ENCODE measurements at regions not wholly inside any gene's neighbourhood (a gene's known extent, or its start where the extent isn't known, plus 50 kb on each side); places are given as distances from the start of the nearest gene placed in this dataset.

DNA sequence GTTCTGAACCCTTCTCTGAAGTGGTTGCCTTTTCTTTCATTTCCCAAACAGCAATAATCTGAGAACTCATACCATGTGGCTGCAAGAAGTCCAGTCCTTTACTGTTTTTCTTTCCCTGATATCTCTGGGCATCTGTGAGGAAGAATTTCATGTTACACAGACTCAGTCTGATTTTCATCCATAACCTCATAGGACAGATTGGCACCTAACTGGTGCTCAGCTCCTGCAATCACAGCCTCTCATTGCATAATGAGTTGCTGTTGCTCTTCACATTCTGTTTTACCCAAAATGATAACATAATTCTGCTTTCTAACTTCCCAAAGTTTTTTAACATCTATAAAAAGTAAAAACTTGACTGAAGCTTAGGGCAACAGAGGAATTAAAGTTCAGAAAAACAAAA, 472.2 kb upstream of the PBX1 start:
- H3K4me1 ChIP-seq (ENCODE audit: insufficient read depth, low read length): no peaks in the 10 kb centered on the region
- Mint-ChIP-seq H3K9me3 (peaks cover 9% of the 10 kb centered on the region), H3K4me1 (ENCODE audit: low read depth) (no peaks in the 10 kb centered on the region), H3K4me3 (no peak overlapping the region), H3K36me3 (ENCODE audit: low read depth) (no peaks in the 10 kb centered on the region), H3K27ac (no peak overlapping the region), H3K27me3 (no peaks in the 10 kb centered on the region)
- no peak overlapping the region for H3K4me3 ChIP-seq (ENCODE audit: low read length)
- no peaks in the 10 kb centered on the region for H3K27me3 ChIP-seq (ENCODE audit: control insufficient read depth in 1 of 2, insufficient read depth in 2 of 2, low read length in 2 of 2)
- ChIA-PET CTCF (no interaction called here), POLR2A (no interaction called here)
- DNase-seq (no peak), ATAC-seq (ENCODE audit: poor library complexity) (no peak)
- TF ChIP-seq, protein P1, sequence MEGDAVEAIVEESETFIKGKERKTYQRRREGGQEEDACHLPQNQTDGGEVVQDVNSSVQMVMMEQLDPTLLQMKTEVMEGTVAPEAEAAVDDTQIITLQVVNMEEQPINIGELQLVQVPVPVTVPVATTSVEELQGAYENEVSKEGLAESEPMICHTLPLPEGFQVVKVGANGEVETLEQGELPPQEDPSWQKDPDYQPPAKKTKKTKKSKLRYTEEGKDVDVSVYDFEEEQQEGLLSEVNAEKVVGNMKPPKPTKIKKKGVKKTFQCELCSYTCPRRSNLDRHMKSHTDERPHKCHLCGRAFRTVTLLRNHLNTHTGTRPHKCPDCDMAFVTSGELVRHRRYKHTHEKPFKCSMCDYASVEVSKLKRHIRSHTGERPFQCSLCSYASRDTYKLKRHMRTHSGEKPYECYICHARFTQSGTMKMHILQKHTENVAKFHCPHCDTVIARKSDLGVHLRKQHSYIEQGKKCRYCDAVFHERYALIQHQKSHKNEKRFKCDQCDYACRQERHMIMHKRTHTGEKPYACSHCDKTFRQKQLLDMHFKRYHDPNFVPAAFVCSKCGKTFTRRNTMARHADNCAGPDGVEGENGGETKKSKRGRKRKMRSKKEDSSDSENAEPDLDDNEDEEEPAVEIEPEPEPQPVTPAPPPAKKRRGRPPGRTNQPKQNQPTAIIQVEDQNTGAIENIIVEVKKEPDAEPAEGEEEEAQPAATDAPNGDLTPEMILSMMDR (IDR thresholded peaks at IDR 0.05): no peak
- intact Hi-C loops (cut with DNase I, micrococcal nuclease): no loop called here
- no peak overlapping the region for H3K27ac ChIP-seq (ENCODE audit: low read depth in 1 of 2, low read length in 2 of 2)
- no peaks in the 10 kb centered on the region for H3K9me3 ChIP-seq (ENCODE audit: control insufficient read depth in 1 of 2, insufficient read depth in 1 of 2, low read length in 2 of 2)
- H3K36me3 ChIP-seq (ENCODE audit: insufficient read depth, low read length): no peaks in the 10 kb centered on the region

DNA sequence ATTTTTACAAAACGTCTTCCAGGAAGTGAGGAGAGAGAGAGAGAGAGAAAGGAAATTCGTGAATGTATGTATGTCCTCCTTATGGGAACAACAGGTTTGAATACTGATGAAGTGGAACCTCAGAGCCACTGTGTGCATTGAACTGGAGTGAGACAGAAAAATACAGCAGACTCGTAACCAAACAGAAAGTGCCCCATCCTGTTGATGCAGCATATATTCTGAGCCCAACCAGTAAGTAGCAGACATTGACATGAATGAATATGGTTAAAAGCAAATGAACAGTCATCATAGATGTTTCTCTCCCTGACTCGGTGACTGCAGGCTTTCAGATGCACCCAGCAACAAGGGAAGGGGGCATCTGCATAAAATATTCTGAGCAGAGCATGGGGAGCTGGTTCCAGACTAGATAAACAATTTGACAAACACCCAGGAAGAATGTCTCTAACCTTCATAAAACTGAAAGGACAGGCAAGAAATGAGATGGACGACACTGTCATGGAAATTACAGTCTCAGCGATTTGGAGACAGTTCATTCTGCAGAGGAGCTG, 471.0 kb upstream of the PBX1 start:
- ATAC-seq (ENCODE audit: poor library complexity): no peak
- Mint-ChIP-seq H3K4me1 (ENCODE audit: low read depth) (no peaks in the 10 kb centered on the region), H3K9me3 (peaks cover 9% of the 10 kb centered on the region), H3K4me3 (no peak overlapping the region), H3K27me3 (no peaks in the 10 kb centered on the region), H3K27ac (no peak overlapping the region), H3K36me3 (ENCODE audit: low read depth) (no peaks in the 10 kb centered on the region)
- Histone ChIP-seq H3K27ac (ENCODE audit: low read depth in 1 of 2, low read length in 2 of 2) (no peak overlapping the region), H3K36me3 (ENCODE audit: insufficient read depth, low read length) (no peaks in the 10 kb centered on the region), H3K27me3 (ENCODE audit: control insufficient read depth in 1 of 2, insufficient read depth in 2 of 2, low read length in 2 of 2) (no peaks in the 10 kb centered on the region), H3K4me3 (ENCODE audit: low read length) (no peak overlapping the region), H3K4me1 (ENCODE audit: insufficient read depth, low read length) (no peaks in the 10 kb centered on the region), H3K9me3 (ENCODE audit: control insufficient read depth in 1 of 2, insufficient read depth in 1 of 2, low read length in 2 of 2) (peaks cover 0 to 6% of the 10 kb centered on the region in 2 experiments)
- no peak for DNase-seq
- POLR2A ChIA-PET: no interaction called here
- TF ChIP-seq, protein P1 (IDR thresholded peaks at IDR 0.05): no peak
- intact Hi-C loops (cut with DNase I, micrococcal nuclease): no loop called here
- CTCF ChIA-PET: no interaction called here

DNA sequence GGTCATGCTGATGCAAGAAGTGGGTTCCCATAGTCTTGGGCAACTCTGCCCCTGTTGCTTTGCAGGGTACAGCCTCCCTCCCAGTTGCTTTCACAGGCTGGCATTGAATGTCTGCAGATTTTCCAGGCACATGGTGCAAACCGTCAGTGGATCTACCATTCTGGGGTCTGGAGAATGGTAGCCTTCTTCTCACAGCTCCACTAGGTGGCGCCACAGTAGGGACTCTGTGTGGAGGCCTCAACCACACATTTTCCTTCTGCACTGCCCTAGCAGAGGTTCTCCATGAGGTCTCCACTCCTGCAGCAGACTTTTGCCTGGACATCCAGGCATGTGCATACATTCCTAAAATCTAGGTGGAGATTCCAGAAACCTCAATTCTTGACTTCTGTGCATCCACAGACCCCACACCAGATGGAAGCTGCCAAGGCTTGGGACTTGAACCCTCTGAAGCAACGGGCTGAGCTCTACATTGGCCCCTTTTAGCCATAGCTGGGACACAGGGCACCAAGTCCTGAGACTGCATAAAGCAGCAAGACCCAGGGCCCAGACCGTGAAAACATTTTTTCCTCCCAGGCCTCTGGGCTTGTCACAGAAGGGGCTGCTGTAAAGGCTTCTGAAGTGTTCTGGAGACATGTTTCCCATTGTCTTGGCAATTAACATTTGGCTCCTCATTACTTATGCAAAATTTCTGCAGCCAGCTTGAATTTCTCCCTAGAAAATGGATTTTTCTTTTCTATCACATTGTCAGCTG, 466.2 kb upstream of the PBX1 start:
- H3K27ac Mint-ChIP-seq: no peak overlapping the region
- Histone ChIP-seq H3K36me3 (ENCODE audit: insufficient read depth, low read length) (no peaks in the 10 kb centered on the region), H3K27me3 (ENCODE audit: control insufficient read depth in 1 of 2, insufficient read depth in 2 of 2, low read length in 2 of 2) (no peaks in the 10 kb centered on the region)

More for the DNA sequence above, 466.2 kb upstream of the PBX1 start:
- H3K9me3 ChIP-seq (ENCODE audit: control insufficient read depth in 1 of 2, insufficient read depth in 1 of 2, low read length in 2 of 2): peaks cover 0 to 6% of the 10 kb centered on the region in 2 experiments
- POLR2A ChIA-PET: no interaction called here
- peaks cover 10% of the 10 kb centered on the region for H3K9me3 Mint-ChIP-seq
- CTCF ChIA-PET: no interaction called here
- no peak overlapping the region for H3K4me3 ChIP-seq (ENCODE audit: low read length)
- no peak for DNase-seq
- no peaks in the 10 kb centered on the region for H3K27me3 Mint-ChIP-seq
- no peaks in the 10 kb centered on the region for H3K4me1 Mint-ChIP-seq (ENCODE audit: low read depth)
- intact Hi-C loops (cut with DNase I, micrococcal nuclease): no loop called here
- H3K4me1 ChIP-seq (ENCODE audit: insufficient read depth, low read length): no peaks in the 10 kb centered on the region
- no peak overlapping the region for H3K4me3 Mint-ChIP-seq
- H3K27ac ChIP-seq (ENCODE audit: low read depth in 1 of 2, low read length in 2 of 2): no peak overlapping the region
- H3K36me3 Mint-ChIP-seq (ENCODE audit: low read depth): no peaks in the 10 kb centered on the region
- TF ChIP-seq, protein P1 (IDR thresholded peaks at IDR 0.05): no peak
- ATAC-seq (ENCODE audit: poor library complexity): no peak
